ENCODE measurements at regions not wholly inside any gene's neighbourhood (a gene's known extent, or its start where the extent isn't known, plus 50 kb on each side); places are given as distances from the start of the nearest gene placed in this dataset.

DNA sequence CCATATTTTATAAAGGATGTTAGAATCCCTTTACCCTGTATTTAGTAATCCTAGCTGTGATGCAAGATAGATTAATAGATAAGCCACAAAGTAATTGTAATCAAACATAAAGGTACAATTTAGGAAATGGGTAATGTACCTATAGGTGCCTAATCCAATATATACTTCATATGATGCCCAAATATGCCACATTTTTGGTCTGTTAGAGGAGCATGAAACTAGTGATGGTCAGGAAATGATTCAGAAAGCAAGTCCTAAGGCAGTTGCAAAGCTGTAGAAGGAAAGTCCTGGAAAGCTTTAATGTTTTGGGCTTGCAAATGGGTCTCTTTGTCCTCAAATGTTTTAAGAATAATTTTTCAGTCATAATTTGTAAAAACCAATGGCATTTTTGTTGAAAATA lies 76.6 kb upstream of the PTPRK start:
- Histone ChIP-seq H3K27ac (ENCODE audit: control insufficient read depth, insufficient read depth, low read length) (peak overlapping the region; percentile 55), H3K9ac (ENCODE audit: control insufficient read depth, extremely low read depth, insufficient read depth, low read length) (no peak overlapping the region), H3K36me3 (ENCODE audit: control insufficient read depth in 2 of 2, extremely low read depth in 1 of 2, insufficient read depth in 2 of 2, low read length in 2 of 2) (no peaks in the 10 kb centered on the region), H3K27me3 (ENCODE audit: control insufficient read depth, extremely low read depth, insufficient read depth, low read length) (no peaks in the 10 kb centered on the region), H3K9me1 (ENCODE audit: control insufficient read depth, extremely low read depth, insufficient read depth, low read length) (no peaks in the 10 kb centered on the region), H3K4me1 (ENCODE audit: control insufficient read depth, extremely low read depth, insufficient read depth, low read length) (peaks cover 66% of the 10 kb centered on the region), H3K4me2 (ENCODE audit: control insufficient read depth, extremely low read depth, insufficient read depth, low read depth, low read length) (peak overlapping the region; percentile 10), H2AFZ (ENCODE audit: control insufficient read depth, low read length) (no peak overlapping the region), H3K9me3 (ENCODE audit: control insufficient read depth, low read depth, low read length) (no peaks in the 10 kb centered on the region), H3K4me3 (ENCODE audit: control insufficient read depth in 2 of 3, extremely low read depth in 1 of 3, insufficient read depth in 2 of 3, low read depth in 1 of 3, low read length in 3 of 3) (no peak overlapping the region), H3K79me2 (ENCODE audit: control insufficient read depth, insufficient read depth, low read length) (no peaks in the 10 kb centered on the region), H4K20me1 (ENCODE audit: control insufficient read depth, extremely low read depth, insufficient read depth, low read length) (no peaks in the 10 kb centered on the region)
- no peak for TF ChIP-seq EZH2 (IDR thresholded peaks at IDR 0.05; ENCODE audit: low read length)
- TF ChIP-seq, protein P1, sequence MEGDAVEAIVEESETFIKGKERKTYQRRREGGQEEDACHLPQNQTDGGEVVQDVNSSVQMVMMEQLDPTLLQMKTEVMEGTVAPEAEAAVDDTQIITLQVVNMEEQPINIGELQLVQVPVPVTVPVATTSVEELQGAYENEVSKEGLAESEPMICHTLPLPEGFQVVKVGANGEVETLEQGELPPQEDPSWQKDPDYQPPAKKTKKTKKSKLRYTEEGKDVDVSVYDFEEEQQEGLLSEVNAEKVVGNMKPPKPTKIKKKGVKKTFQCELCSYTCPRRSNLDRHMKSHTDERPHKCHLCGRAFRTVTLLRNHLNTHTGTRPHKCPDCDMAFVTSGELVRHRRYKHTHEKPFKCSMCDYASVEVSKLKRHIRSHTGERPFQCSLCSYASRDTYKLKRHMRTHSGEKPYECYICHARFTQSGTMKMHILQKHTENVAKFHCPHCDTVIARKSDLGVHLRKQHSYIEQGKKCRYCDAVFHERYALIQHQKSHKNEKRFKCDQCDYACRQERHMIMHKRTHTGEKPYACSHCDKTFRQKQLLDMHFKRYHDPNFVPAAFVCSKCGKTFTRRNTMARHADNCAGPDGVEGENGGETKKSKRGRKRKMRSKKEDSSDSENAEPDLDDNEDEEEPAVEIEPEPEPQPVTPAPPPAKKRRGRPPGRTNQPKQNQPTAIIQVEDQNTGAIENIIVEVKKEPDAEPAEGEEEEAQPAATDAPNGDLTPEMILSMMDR (optimal IDR thresholded peaks at IDR 0.05 in 1 of 3, IDR thresholded peaks at IDR 0.05 in 1 of 3, conservative IDR thresholded peaks at IDR 0.05 in 1 of 3; ENCODE audit: extremely low read depth in 1 of 3, insufficient read depth in 2 of 3, low read length in 3 of 3): no peak
- no peak for DNase-seq (ENCODE audit: low read depth, low spot score)
- dilution Hi-C loops (cut with MboI; ENCODE audit: extremely low pct_ligation_motif_present, low sequenced_read_pairs): no loop called here
- FAIRE-seq: no peak

DNA sequence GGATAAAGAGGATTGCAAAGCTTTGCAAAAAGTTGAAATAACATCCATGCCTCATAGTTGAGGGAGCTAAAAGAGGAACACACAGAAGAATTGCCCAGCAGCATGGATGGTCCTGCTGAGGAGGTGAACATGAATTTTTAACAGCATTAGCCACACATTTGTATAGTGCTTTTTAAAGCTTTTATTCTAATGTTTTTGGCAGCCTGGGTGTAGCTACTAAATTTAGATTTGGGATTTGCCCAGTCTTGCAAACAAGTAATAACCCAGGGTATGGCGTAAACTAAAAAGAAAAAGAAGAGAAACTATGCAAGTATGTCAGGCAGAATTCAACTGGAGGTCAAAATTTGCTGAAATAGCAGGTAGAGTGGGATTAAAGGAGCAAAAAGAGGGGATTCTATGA lies 75.1 kb upstream of the PTPRK start:
- FAIRE-seq: peak; percentile 68
- Histone ChIP-seq H4K20me1 (ENCODE audit: control insufficient read depth, extremely low read depth, insufficient read depth, low read length) (no peaks in the 10 kb centered on the region), H3K4me2 (ENCODE audit: control insufficient read depth, extremely low read depth, insufficient read depth, low read depth, low read length) (peak overlapping the region; percentile 25), H3K79me2 (ENCODE audit: control insufficient read depth, insufficient read depth, low read length) (no peaks in the 10 kb centered on the region), H3K9me3 (ENCODE audit: control insufficient read depth, low read depth, low read length) (no peaks in the 10 kb centered on the region), H3K4me1 (ENCODE audit: control insufficient read depth, extremely low read depth, insufficient read depth, low read length) (peaks cover 51% of the 10 kb centered on the region), H3K27ac (ENCODE audit: control insufficient read depth, insufficient read depth, low read length) (no peak overlapping the region), H3K9ac (ENCODE audit: control insufficient read depth, extremely low read depth, insufficient read depth, low read length) (no peak overlapping the region), H2AFZ (ENCODE audit: control insufficient read depth, low read length) (no peak overlapping the region), H3K36me3 (ENCODE audit: control insufficient read depth in 2 of 2, extremely low read depth in 1 of 2, insufficient read depth in 2 of 2, low read length in 2 of 2) (no peaks in the 10 kb centered on the region), H3K9me1 (ENCODE audit: control insufficient read depth, extremely low read depth, insufficient read depth, low read length) (no peaks in the 10 kb centered on the region), H3K4me3 (ENCODE audit: control insufficient read depth in 2 of 3, extremely low read depth in 1 of 3, insufficient read depth in 2 of 3, low read depth in 1 of 3, low read length in 3 of 3) (no peak overlapping the region), H3K27me3 (ENCODE audit: control insufficient read depth, extremely low read depth, insufficient read depth, low read length) (no peaks in the 10 kb centered on the region)
- no peak for TF ChIP-seq EZH2 (IDR thresholded peaks at IDR 0.05; ENCODE audit: low read length)
- TF ChIP-seq, protein P1 (optimal IDR thresholded peaks at IDR 0.05 in 1 of 3, IDR thresholded peaks at IDR 0.05 in 1 of 3, conservative IDR thresholded peaks at IDR 0.05 in 1 of 3; ENCODE audit: extremely low read depth in 1 of 3, insufficient read depth in 2 of 3, low read length in 3 of 3): no peak
- dilution Hi-C loops (cut with MboI; ENCODE audit: extremely low pct_ligation_motif_present, low sequenced_read_pairs): no loop called here
- DNase-seq (ENCODE audit: low read depth, low spot score): no peak
